WTC11 (cell line): ENCODE measurements at regions not wholly inside any gene's neighbourhood (a gene's known extent, or its start where the extent isn't known, plus 50 kb on each side); places are given as distances from the start of the nearest gene placed in this dataset.

Experiments used
- ATAC-seq: fragments of 200-7000 bp; cut with Tn5 transposase; 2 replicates; pipeline ENCODE4 v1.10.0; 2021; ENCODE audit warnings: mild to moderate bottlenecking, moderate library complexity
- CTCF ChIA-PET: fragments of 300-600 bp; sonication (Branson Sonifier 250); formaldehyde crosslinking; loops from one replicate; lab custom pipeline; 2021; ENCODE audit warnings: antibody characterized with exemption; lab: Charles Lee
- POLR2A ChIA-PET: fragments of 350-600 bp; sonication (Branson Sonifier 250); formaldehyde crosslinking; loops from one replicate; lab custom pipeline; 2021; ENCODE audit warnings: antibody characterized with exemption; lab: Charles Lee
- DNase-seq: peaks from one replicate; pipeline ENCODE4 v3.0.0; 2021; ENCODE audit warnings: low spot score
- H3K27ac Mint-ChIP-seq: 2 replicates; pipeline ENCODE4 v1.8.0; 2021; ENCODE audit warnings: mixed read lengths
- H3K27me3 Mint-ChIP-seq: 2 replicates; pipeline ENCODE4 v1.8.0; 2021; ENCODE audit warnings: low read depth, mild to moderate bottlenecking, moderate library complexity, mixed read lengths
- H3K36me3 Mint-ChIP-seq: 2 replicates; pipeline ENCODE4 v1.8.0; 2021; ENCODE audit warnings: mixed read lengths
- H3K4me1 Mint-ChIP-seq: 2 replicates; pipeline ENCODE4 v1.8.0; 2022; ENCODE audit warnings: mixed read lengths
- H3K4me3 Mint-ChIP-seq: 2 replicates; pipeline ENCODE4 v1.8.0; 2021; ENCODE audit warnings: mild to moderate bottlenecking, moderate library complexity, mixed read lengths
- H3K9me3 Mint-ChIP-seq: 2 replicates; pipeline ENCODE4 v1.8.0; 2021; ENCODE audit warnings: mixed read lengths
- FOXP1 ChIP-seq: sonication (generic); formaldehyde crosslinking; IDR thresholded peaks from 2 replicates; pipeline ENCODE4 v1.8.0; 2022; ENCODE audit warnings: missing genetic modification reagents, mild to moderate bottlenecking, moderate library complexity, borderline replicate concordance
- IRF2 ChIP-seq: sonication (generic); formaldehyde crosslinking; IDR thresholded peaks from 2 replicates; pipeline ENCODE4 v1.8.0; 2022; ENCODE audit warnings: low read depth, missing genetic modification reagents, borderline replicate concordance
- MYBL2 ChIP-seq: sonication (generic); formaldehyde crosslinking; IDR thresholded peaks from 2 replicates; pipeline ENCODE4 v1.8.1; 2023; ENCODE audit warnings: mild to moderate bottlenecking, moderate library complexity, missing genetic modification reagents
- RORB ChIP-seq: fragments of 250-450 bp; sonication (Bioruptor Pico); IDR thresholded peaks from 2 replicates; pipeline ENCODE4 v1.9.0; 2021; ENCODE audit warnings: mild to moderate bottlenecking
- TEAD4 ChIP-seq: sonication (generic); formaldehyde crosslinking; IDR thresholded peaks from 2 replicates; pipeline ENCODE4 v1.8.0; 2022; ENCODE audit warnings: mild to moderate bottlenecking, missing genetic modification reagents
- USF1 ChIP-seq: sonication (generic); formaldehyde crosslinking; IDR thresholded peaks from 2 replicates; pipeline ENCODE4 v1.8.0; 2022; ENCODE audit warnings: mild to moderate bottlenecking, missing genetic modification reagents
- ZNF138 ChIP-seq: sonication (generic); formaldehyde crosslinking; conservative IDR thresholded peaks from 2 replicates; pipeline ENCODE4 v1.8.1; 2022; ENCODE audit warnings: mild to moderate bottlenecking, moderate library complexity, missing genetic modification reagents
- ZNF219 ChIP-seq: sonication (generic); formaldehyde crosslinking; IDR thresholded peaks from 2 replicates; pipeline ENCODE4 v1.8.0; 2023; ENCODE audit warnings: missing genetic modification reagents, mild to moderate bottlenecking, borderline replicate concordance
- ZNF263 ChIP-seq: sonication (generic); formaldehyde crosslinking; IDR thresholded peaks from 2 replicates; pipeline ENCODE4 v1.8.1; 2022; ENCODE audit warnings: low read depth, mild to moderate bottlenecking, moderate library complexity, missing genetic modification reagents
- ZNF425 ChIP-seq: fragments of 250-450 bp; sonication (Bioruptor Pico); conservative IDR thresholded peaks from 2 replicates; pipeline ENCODE4 v1.9.0; 2021; ENCODE audit warnings: mild to moderate bottlenecking
- ZSCAN18 ChIP-seq: fragments of 250-450 bp; sonication (Bioruptor Pico); IDR thresholded peaks from 2 replicates; pipeline ENCODE4 v2.1.2; 2022; ENCODE audit warnings: mild to moderate bottlenecking, moderate library complexity
- TF ChIP-seq, protein P1 (sequence below): sonication (generic); formaldehyde crosslinking; IDR thresholded peaks from 2 replicates; pipeline ENCODE4 v1.8.0; 2022; ENCODE audit warnings: mild to moderate bottlenecking, missing genetic modification reagents
- TF ChIP-seq, protein P2 (sequence below): fragments of 250-450 bp; sonication (Bioruptor Pico); IDR thresholded peaks from 2 replicates; pipeline ENCODE4 v1.9.0; 2021; ENCODE audit warnings: mild to moderate bottlenecking
- TF ChIP-seq, protein P3 (sequence below): sonication (generic); formaldehyde crosslinking; IDR thresholded peaks from 2 replicates; pipeline ENCODE4 v1.8.1; 2022; ENCODE audit warnings: low read depth, missing genetic modification reagents, borderline replicate concordance
- TF ChIP-seq, protein P4 (sequence below): sonication (generic); formaldehyde crosslinking; IDR thresholded peaks from 2 replicates; pipeline ENCODE4 v1.8.1; 2023; ENCODE audit warnings: mild to moderate bottlenecking, missing genetic modification reagents, moderate library complexity
- TF ChIP-seq, protein P5 (sequence below): sonication (generic); formaldehyde crosslinking; IDR thresholded peaks from 2 replicates; pipeline ENCODE4 v1.8.1; 2023; ENCODE audit warnings: mild to moderate bottlenecking, missing genetic modification reagents

- TF ChIP-seq, protein P1, sequence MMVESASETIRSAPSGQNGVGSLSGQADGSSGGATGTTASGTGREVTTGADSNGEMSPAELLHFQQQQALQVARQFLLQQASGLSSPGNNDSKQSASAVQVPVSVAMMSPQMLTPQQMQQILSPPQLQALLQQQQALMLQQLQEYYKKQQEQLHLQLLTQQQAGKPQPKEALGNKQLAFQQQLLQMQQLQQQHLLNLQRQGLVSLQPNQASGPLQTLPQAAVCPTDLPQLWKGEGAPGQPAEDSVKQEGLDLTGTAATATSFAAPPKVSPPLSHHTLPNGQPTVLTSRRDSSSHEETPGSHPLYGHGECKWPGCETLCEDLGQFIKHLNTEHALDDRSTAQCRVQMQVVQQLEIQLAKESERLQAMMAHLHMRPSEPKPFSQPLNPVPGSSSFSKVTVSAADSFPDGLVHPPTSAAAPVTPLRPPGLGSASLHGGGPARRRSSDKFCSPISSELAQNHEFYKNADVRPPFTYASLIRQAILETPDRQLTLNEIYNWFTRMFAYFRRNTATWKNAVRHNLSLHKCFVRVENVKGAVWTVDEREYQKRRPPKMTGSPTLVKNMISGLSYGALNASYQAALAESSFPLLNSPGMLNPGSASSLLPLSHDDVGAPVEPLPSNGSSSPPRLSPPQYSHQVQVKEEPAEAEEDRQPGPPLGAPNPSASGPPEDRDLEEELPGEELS (CRISPR knock-in tag): no peak
- no peak for TF ChIP-seq ZSCAN18 (CRISPR knock-in tag)
- TF ChIP-seq, protein P2, sequence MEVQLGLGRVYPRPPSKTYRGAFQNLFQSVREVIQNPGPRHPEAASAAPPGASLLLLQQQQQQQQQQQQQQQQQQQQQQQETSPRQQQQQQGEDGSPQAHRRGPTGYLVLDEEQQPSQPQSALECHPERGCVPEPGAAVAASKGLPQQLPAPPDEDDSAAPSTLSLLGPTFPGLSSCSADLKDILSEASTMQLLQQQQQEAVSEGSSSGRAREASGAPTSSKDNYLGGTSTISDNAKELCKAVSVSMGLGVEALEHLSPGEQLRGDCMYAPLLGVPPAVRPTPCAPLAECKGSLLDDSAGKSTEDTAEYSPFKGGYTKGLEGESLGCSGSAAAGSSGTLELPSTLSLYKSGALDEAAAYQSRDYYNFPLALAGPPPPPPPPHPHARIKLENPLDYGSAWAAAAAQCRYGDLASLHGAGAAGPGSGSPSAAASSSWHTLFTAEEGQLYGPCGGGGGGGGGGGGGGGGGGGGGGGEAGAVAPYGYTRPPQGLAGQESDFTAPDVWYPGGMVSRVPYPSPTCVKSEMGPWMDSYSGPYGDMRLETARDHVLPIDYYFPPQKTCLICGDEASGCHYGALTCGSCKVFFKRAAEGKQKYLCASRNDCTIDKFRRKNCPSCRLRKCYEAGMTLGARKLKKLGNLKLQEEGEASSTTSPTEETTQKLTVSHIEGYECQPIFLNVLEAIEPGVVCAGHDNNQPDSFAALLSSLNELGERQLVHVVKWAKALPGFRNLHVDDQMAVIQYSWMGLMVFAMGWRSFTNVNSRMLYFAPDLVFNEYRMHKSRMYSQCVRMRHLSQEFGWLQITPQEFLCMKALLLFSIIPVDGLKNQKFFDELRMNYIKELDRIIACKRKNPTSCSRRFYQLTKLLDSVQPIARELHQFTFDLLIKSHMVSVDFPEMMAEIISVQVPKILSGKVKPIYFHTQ: no peak
- no peak for TF ChIP-seq RORB (CRISPR knock-in tag)
- TF ChIP-seq ZNF219 (CRISPR knock-in tag): no peak
- TF ChIP-seq USF1: no peak
- TF ChIP-seq, all 79 proteins: peak for 0
These were observed 120.6 kb downstream of the LY86 start (continued) for GRCh38 chr6:6709106-6709505.

GRCh38 chr6:6711031-6711785, 122.7 kb downstream of the LY86 start:
- Mint-ChIP-seq H3K27me3 (no peaks in the 10 kb centered on the region; the same call in 1 of the 2 replicates), H3K9me3 (peaks cover 6% of the 10 kb centered on the region; the same call in 1 of the 2 replicates), H3K27ac (no peak overlapping the region), H3K4me1 (peaks cover 38% of the 10 kb centered on the region), H3K36me3 (no peaks in the 10 kb centered on the region), H3K4me3 (no peak overlapping the region)
- CTCF ChIA-PET: interaction anchor here (1.2 kb wide), 1 partner anchor 15 kb away, joined by 8 read pairs; no protein-coding TSS in a partner anchor
- TF ChIP-seq ZNF138 (CRISPR knock-in tag) (no peak), ZNF263 (CRISPR knock-in tag) (no peak)
- TF ChIP-seq, protein P3, sequence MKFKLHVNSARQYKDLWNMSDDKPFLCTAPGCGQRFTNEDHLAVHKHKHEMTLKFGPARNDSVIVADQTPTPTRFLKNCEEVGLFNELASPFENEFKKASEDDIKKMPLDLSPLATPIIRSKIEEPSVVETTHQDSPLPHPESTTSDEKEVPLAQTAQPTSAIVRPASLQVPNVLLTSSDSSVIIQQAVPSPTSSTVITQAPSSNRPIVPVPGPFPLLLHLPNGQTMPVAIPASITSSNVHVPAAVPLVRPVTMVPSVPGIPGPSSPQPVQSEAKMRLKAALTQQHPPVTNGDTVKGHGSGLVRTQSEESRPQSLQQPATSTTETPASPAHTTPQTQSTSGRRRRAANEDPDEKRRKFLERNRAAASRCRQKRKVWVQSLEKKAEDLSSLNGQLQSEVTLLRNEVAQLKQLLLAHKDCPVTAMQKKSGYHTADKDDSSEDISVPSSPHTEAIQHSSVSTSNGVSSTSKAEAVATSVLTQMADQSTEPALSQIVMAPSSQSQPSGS (CRISPR knock-in tag): no peak
- POLR2A ChIA-PET: no interaction called here
- ATAC-seq: no peak
- DNase-seq: no peak

DNA sequence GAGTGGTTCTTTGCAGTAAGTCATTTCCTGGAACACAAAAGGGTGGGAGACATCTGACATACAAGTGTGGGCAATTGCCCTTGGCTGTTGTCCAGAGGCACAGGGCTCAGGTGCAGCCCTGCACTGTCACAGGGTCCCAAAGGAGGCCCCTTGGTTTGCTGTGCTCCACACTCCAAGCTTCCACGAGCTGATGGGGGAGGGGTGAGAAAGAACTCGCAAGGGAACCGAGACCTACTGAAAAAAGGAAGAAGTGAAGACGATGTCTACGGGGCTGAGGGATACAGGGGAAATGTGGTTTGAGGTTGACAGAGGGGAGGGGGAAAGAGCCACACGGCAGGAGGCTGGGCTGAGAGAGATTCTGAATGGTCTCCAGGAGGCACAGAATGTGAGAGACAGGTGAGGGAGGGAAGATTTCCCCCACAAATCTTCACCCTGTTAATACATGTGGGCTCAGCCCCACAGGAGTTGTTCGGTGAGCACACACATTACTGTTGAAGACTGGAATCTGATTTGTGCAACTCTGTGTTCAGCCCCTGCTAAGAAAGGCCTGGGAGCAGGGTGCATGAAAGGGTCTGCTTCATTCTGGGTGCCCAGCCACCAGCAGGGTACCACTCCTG, 123.4 kb downstream of the LY86 start:
- DNase-seq: no peak
- Mint-ChIP-seq H3K9me3 (peaks cover 6% of the 10 kb centered on the region; the same call in 1 of the 2 replicates), H3K36me3 (no peaks in the 10 kb centered on the region), H3K27me3 (no peaks in the 10 kb centered on the region; the same call in 1 of the 2 replicates), H3K4me3 (no peak overlapping the region), H3K4me1 (peaks cover 38% of the 10 kb centered on the region), H3K27ac (no peak overlapping the region)
- ChIA-PET POLR2A (no interaction called here), CTCF (interaction anchor here (1.0 to 5.7 kb wide), 4 partner anchors 12 to 564 kb away, joined by 3 to 44 read pairs (median 6); no protein-coding TSS in a partner anchor)
- no peak for ATAC-seq
- TF ChIP-seq RORB (CRISPR knock-in tag) (no peak), MYBL2 (CRISPR knock-in tag) (no peak), IRF2 (CRISPR knock-in tag) (no peak), FOXP1 (no peak), ZNF425 (CRISPR knock-in tag) (no peak), TEAD4 (CRISPR knock-in tag) (no peak)
- TF ChIP-seq, protein P4, sequence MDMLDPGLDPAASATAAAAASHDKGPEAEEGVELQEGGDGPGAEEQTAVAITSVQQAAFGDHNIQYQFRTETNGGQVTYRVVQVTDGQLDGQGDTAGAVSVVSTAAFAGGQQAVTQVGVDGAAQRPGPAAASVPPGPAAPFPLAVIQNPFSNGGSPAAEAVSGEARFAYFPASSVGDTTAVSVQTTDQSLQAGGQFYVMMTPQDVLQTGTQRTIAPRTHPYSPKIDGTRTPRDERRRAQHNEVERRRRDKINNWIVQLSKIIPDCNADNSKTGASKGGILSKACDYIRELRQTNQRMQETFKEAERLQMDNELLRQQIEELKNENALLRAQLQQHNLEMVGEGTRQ: no peak
- TF ChIP-seq, protein P5, sequence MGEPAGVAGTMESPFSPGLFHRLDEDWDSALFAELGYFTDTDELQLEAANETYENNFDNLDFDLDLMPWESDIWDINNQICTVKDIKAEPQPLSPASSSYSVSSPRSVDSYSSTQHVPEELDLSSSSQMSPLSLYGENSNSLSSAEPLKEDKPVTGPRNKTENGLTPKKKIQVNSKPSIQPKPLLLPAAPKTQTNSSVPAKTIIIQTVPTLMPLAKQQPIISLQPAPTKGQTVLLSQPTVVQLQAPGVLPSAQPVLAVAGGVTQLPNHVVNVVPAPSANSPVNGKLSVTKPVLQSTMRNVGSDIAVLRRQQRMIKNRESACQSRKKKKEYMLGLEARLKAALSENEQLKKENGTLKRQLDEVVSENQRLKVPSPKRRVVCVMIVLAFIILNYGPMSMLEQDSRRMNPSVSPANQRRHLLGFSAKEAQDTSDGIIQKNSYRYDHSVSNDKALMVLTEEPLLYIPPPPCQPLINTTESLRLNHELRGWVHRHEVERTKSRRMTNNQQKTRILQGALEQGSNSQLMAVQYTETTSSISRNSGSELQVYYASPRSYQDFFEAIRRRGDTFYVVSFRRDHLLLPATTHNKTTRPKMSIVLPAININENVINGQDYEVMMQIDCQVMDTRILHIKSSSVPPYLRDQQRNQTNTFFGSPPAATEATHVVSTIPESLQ (CRISPR knock-in tag): no peak
